ENCODE measurements at regions not wholly inside any gene's neighbourhood (a gene's known extent, or its start where the extent isn't known, plus 50 kb on each side); places are given as distances from the start of the nearest gene placed in this dataset.

GRCh38 chr1:56064705-56065104 is 514.7 kb downstream of the PLPP3 start:
- TF ChIP-seq POLR2A (IDR thresholded peaks at IDR 0.05; ENCODE audit: low read length) (no peak), GATA1 (IDR thresholded peaks at IDR 0.05; ENCODE audit: low read depth, low read length) (no peak)

All from erythroblast (primary cell).